GM19438 (cell line): ENCODE measurements at regions not wholly inside any gene's neighbourhood (a gene's known extent, or its start where the extent isn't known, plus 50 kb on each side); places are given as distances from the start of the nearest gene placed in this dataset.

ENCODE experiments used
- ATAC-seq: cut with Tn5 transposase; IDR thresholded peaks from one replicate; pipeline ENCODE4 v1.9.1; 2021; ENCODE audit warnings: low read depth; ENCODE audit not compliant: unreplicated experiment

- ATAC-seq, result no peak
Observed at GRCh38 chr4:115315182-115315581, 201.8 kb upstream of the NDST4 start.

- ATAC-seq, result no peak
Observed at GRCh38 chr4:115310641-115311040, 197.2 kb upstream of the NDST4 start.

GRCh38 chr4:115294717-115295116 is 181.3 kb upstream of the NDST4 start:
- ATAC-seq, result no peak

- no peak for ATAC-seq
Observed at GRCh38 chr4:115293093-115293462, 179.7 kb upstream of the NDST4 start.

GRCh38 chr4:115292320-115293092 is 179.1 kb upstream of the NDST4 start:
- ATAC-seq, result peak; percentile 74

GRCh38 chr4:115287426-115287825 is 174.0 kb upstream of the NDST4 start:
- ATAC-seq, result no peak

- ATAC-seq, result no peak
Observed at GRCh38 chr4:115279330-115279729, 165.9 kb upstream of the NDST4 start.

- ATAC-seq, result no peak
Observed at GRCh38 chr4:115278830-115279229, 165.4 kb upstream of the NDST4 start.

GRCh38 chr4:115275615-115276014 is 162.2 kb upstream of the NDST4 start:
- ATAC-seq, result no peak

GRCh38 chr4:115274545-115274944 is 161.1 kb upstream of the NDST4 start:
- peak; percentile 71 for ATAC-seq

- no peak for ATAC-seq
Observed at GRCh38 chr4:115272594-115272993, 159.2 kb upstream of the NDST4 start.

GRCh38 chr4:115272185-115272584 is 158.8 kb upstream of the NDST4 start:
- ATAC-seq, result no peak

GRCh38 chr4:115260195-115260594 is 146.8 kb upstream of the NDST4 start:
- no peak for ATAC-seq

- ATAC-seq, result no peak
Observed at GRCh38 chr4:115259642-115260041, 146.2 kb upstream of the NDST4 start.

- ATAC-seq, result no peak
Observed at GRCh38 chr4:115249808-115250207, 136.4 kb upstream of the NDST4 start.

- peak; percentile 61 for ATAC-seq
Observed at GRCh38 chr4:115234405-115235093, 121.1 kb upstream of the NDST4 start.

- no peak for ATAC-seq
Observed at GRCh38 chr4:115233600-115233999, 120.2 kb upstream of the NDST4 start.

GRCh38 chr4:115229873-115230272 is 116.5 kb upstream of the NDST4 start:
- ATAC-seq, result no peak

GRCh38 chr4:115228851-115229250 is 115.4 kb upstream of the NDST4 start:
- ATAC-seq, result no peak

- ATAC-seq, result no peak
Observed at GRCh38 chr4:115222061-115222460, 108.6 kb upstream of the NDST4 start.

GRCh38 chr4:115219862-115220261 is 106.4 kb upstream of the NDST4 start:
- ATAC-seq, result no peak

GRCh38 chr4:115219315-115219860 is 106.0 kb upstream of the NDST4 start:
- ATAC-seq, result no peak
